Hindlimb muscle (tissue), 1 donor: ENCODE measurements at regions not wholly inside any gene's neighbourhood (a gene's known extent, or its start where the extent isn't known, plus 50 kb on each side); places are given as distances from the start of the nearest gene placed in this dataset.

ENCODE experiments used
- DNase-seq: peaks from one replicate; pipeline ENCODE4 v3.0.0-alpha.2; 2013

- no peak for DNase-seq
These were observed 160.0 kb downstream of the MRM1 start for GRCh38 chr17:36761203-36761950.

- DNase-seq = no peak
These were observed 164.2 kb downstream of the MRM1 start for GRCh38 chr17:36765436-36766043.

- DNase-seq = no peak
These were observed 167.0 kb downstream of the MRM1 start for GRCh38 chr17:36768394-36768793.

- no peak for DNase-seq
These were observed 164.2 kb upstream of the LHX1 start for GRCh38 chr17:36773039-36773438.

GRCh38 chr17:36777118-36777517 lies 160.2 kb upstream of the LHX1 start:
- no peak for DNase-seq

- DNase-seq = no peak
These were observed 158.8 kb upstream of the LHX1 start for GRCh38 chr17:36778448-36778847.

- DNase-seq = no peak
These were observed 157.7 kb upstream of the LHX1 start for GRCh38 chr17:36779550-36779949.

GRCh38 chr17:36784633-36785032 lies 152.6 kb upstream of the LHX1 start:
- DNase-seq = no peak

GRCh38 chr17:36786867-36787266 lies 150.4 kb upstream of the LHX1 start:
- no peak for DNase-seq

- DNase-seq = no peak
These were observed 145.9 kb upstream of the LHX1 start for GRCh38 chr17:36791150-36791941.

GRCh38 chr17:36791942-36792475 lies 145.3 kb upstream of the LHX1 start:
- DNase-seq = no peak

- no peak for DNase-seq
These were observed 144.4 kb upstream of the LHX1 start for GRCh38 chr17:36792849-36793248.

GRCh38 chr17:36793976-36794375 lies 143.3 kb upstream of the LHX1 start:
- DNase-seq = no peak

GRCh38 chr17:36807496-36808179 lies 129.6 kb upstream of the LHX1 start:
- no peak for DNase-seq

GRCh38 chr17:36808180-36808661 lies 129.1 kb upstream of the LHX1 start:
- no peak for DNase-seq

GRCh38 chr17:36812762-36813161 lies 124.5 kb upstream of the LHX1 start:
- DNase-seq = no peak

GRCh38 chr17:36813357-36813756 lies 123.9 kb upstream of the LHX1 start:
- DNase-seq = no peak

GRCh38 chr17:36813957-36814563 lies 123.2 kb upstream of the LHX1 start:
- no peak for DNase-seq

- DNase-seq = no peak
These were observed 122.3 kb upstream of the LHX1 start for GRCh38 chr17:36814958-36815357.

GRCh38 chr17:36816214-36816906 lies 120.9 kb upstream of the LHX1 start:
- DNase-seq = no peak

GRCh38 chr17:36816907-36817288 lies 120.4 kb upstream of the LHX1 start:
- no peak for DNase-seq
